GM12878 (cell line): ENCODE measurements at regions not wholly inside any gene's neighbourhood (a gene's known extent, or its start where the extent isn't known, plus 50 kb on each side); places are given as distances from the start of the nearest gene placed in this dataset.

Experiments used
- ATAC-seq: fragments of 200-7000 bp; cut with Tn5 transposase; 3 replicates; pipeline ENCODE4 v1.9.1; 2020; ENCODE audit warnings: mild to moderate bottlenecking, moderate library complexity
- BruUV-seq: library from RNA; stranded (reverse); fragments of 400-500 nt; replicated peaks from 2 replicates; lab custom pipeline; 2021; lab: Mats Ljungman, UMichigan
- CTCF ChIA-PET: fragments of 300-600 bp; sonication (Branson Sonifier 250); formaldehyde crosslinking; extraction: SDS; loops from one replicate; lab custom pipeline; 2021; ENCODE audit warnings: inconsistent platforms; lab: Yijun Ruan, JAX
- POLR2A ChIA-PET: fragments of 350-600 bp; formaldehyde crosslinking; extraction: SDS; loops from one replicate; lab custom pipeline; 2021; ENCODE audit warnings: inconsistent platforms; lab: Charles Lee
- RAD21 ChIA-PET: fragments of 300-600 bp; sonication (Branson Sonifier 250); formaldehyde crosslinking; loops from one replicate; lab custom pipeline; 2023; ENCODE audit warnings: antibody characterized with exemption; ENCODE audit not compliant: unreplicated experiment; lab: Charles Lee
- SMC1A ChIA-PET: fragments of 300-600 bp; sonication (Branson Sonifier 250); formaldehyde crosslinking; loops from one replicate; lab custom pipeline; 2023; ENCODE audit not compliant: unreplicated experiment, uncharacterized antibody; lab: Charles Lee
- DNase-seq: peaks from one replicate; pipeline ENCODE4 v3.0.0-alpha.2; 2011; ENCODE audit warnings: low read depth, low spot score
- FAIRE-seq: peaks from 3 replicates; lab custom pipeline; 2011; peaks lifted over from hg19 to GRCh38; lab: Jason Lieb, UNC
- H2AFZ ChIP-seq: 2 replicates; pipeline ENCODE4 v1.6.0; 2011; ENCODE audit warnings: low read depth, low read length, control low read depth; ENCODE audit not compliant: control insufficient read depth
- H3K27ac ChIP-seq: 2 replicates; pipeline ENCODE4 v1.5.1; 2011; ENCODE audit warnings: control low read depth; ENCODE audit not compliant: control insufficient read depth, insufficient read depth
- H3K27me3 ChIP-seq, 2 experiments: replicated peaks in 1 of 2; 2 replicates each; pipeline versions ENCODE4 v1.6.0 to v1.6.1; 2011; ENCODE audit warnings: low read length in 1 of 2; ENCODE audit not compliant: control insufficient read depth in 2 of 2, insufficient read depth in 2 of 2
- H3K36me3 ChIP-seq, 2 experiments: 2 replicates each; pipeline ENCODE4 v1.5.1; 2011; ENCODE audit warnings: low read length in 1 of 2; ENCODE audit not compliant: control insufficient read depth in 2 of 2, insufficient read depth in 2 of 2
- H3K4me1 ChIP-seq: 2 replicates; pipeline ENCODE4 v1.6.1; 2011; ENCODE audit warnings: mild to moderate bottlenecking, low read length, moderate library complexity, mixed read lengths; ENCODE audit not compliant: control insufficient read depth, insufficient read depth
- H3K4me2 ChIP-seq: 2 replicates; pipeline ENCODE4 v1.6.0; 2011; ENCODE audit warnings: control low read depth; ENCODE audit not compliant: control insufficient read depth, insufficient read depth
- H3K4me3 ChIP-seq: fragments of 200-600 bp; sonication (generic); 2 replicates; pipeline ENCODE4 v1.5.1; 2016
- H3K79me2 ChIP-seq: 2 replicates; pipeline ENCODE4 v1.6.0; 2011; ENCODE audit warnings: low read length; ENCODE audit not compliant: control insufficient read depth, insufficient read depth
- H3K9ac ChIP-seq: 2 replicates; pipeline ENCODE4 v1.8.0; 2011; ENCODE audit warnings: low read length, control low read depth, mixed read lengths; ENCODE audit not compliant: control insufficient read depth, insufficient read depth
- H3K9me3 ChIP-seq: replicated peaks from 3 replicates; pipeline ENCODE4 v1.5.1; 2011; ENCODE audit warnings: mild to moderate bottlenecking, low read length; ENCODE audit not compliant: control insufficient read depth, insufficient read depth
- H4K20me1 ChIP-seq: 2 replicates; pipeline ENCODE4 v1.6.0; 2011; ENCODE audit not compliant: control insufficient read depth, insufficient read depth
- DPF2 ChIP-seq: fragments of 450-650 bp; IDR thresholded peaks from 2 replicates; pipeline ENCODE4 v1.6.1; 2017; ENCODE audit warnings: mild to moderate bottlenecking
- EZH2 ChIP-seq: IDR thresholded peaks from 2 replicates; pipeline ENCODE4 v1.6.1; 2012; ENCODE audit warnings: low read depth, mild to moderate bottlenecking, control low read depth, inconsistent platforms, low read length, borderline replicate concordance; ENCODE audit not compliant: control insufficient read depth
- IKZF2 ChIP-seq, 2 experiments: fragments of 450-650 bp; IDR thresholded peaks; 2 replicates each; pipeline ENCODE4 v1.6.1; 2017; ENCODE audit warnings: mild to moderate bottlenecking in 2 of 2, moderate library complexity in 2 of 2
- IRF4 ChIP-seq: IDR thresholded peaks from 2 replicates; pipeline ENCODE4 v1.6.1; 2011; ENCODE audit warnings: low read depth, low read length
- JUNB ChIP-seq: IDR thresholded peaks from 2 replicates; pipeline ENCODE4 v1.6.1; 2016; ENCODE audit warnings: antibody characterized with exemption, mild to moderate bottlenecking
- NFIC ChIP-seq: IDR thresholded peaks from 2 replicates; pipeline ENCODE4 v1.6.1; 2012; ENCODE audit warnings: low read depth, mild to moderate bottlenecking, inconsistent platforms, low read length, moderate library complexity
- RUNX3 ChIP-seq: IDR thresholded peaks from 2 replicates; pipeline ENCODE4 v1.6.1; 2012; ENCODE audit warnings: low read length, inconsistent platforms
- SMAD1 ChIP-seq: fragments of 450-650 bp; IDR thresholded peaks from 2 replicates; pipeline ENCODE4 v1.6.1; 2018; ENCODE audit warnings: mild to moderate bottlenecking, low read depth; ENCODE audit not compliant: partially characterized antibody
- SREBF1 ChIP-seq: IDR thresholded peaks from 2 replicates; pipeline ENCODE4 v1.6.1; 2012; ENCODE audit warnings: mild to moderate bottlenecking, low read length
- SRF ChIP-seq, 2 experiments: IDR thresholded peaks; 2 replicates each; pipeline ENCODE4 v1.6.1; 2011; ENCODE audit warnings: low read depth in 2 of 2, low read length in 2 of 2, mild to moderate bottlenecking in 1 of 2, moderate library complexity in 1 of 2
- ZBTB4 ChIP-seq: fragments of 450-650 bp; formaldehyde crosslinking; IDR thresholded peaks from 2 replicates; pipeline ENCODE4 v1.4.0; 2022; ENCODE audit warnings: mild to moderate bottlenecking, moderate library complexity
- ZZZ3 ChIP-seq: IDR thresholded peaks from 2 replicates; pipeline ENCODE4 v1.6.1; 2011; ENCODE audit warnings: low read depth; ENCODE audit not compliant: control insufficient read depth, insufficient read length
- WGBS: methylation state at CpG from one replicate; pipeline ENCODE4 v1.1.6; 2016; ENCODE audit warnings: low lambda C conversion rate; ENCODE audit not compliant: insufficient replicate concordance, insufficient coverage; ENCODE audit errors: missing lambda C conversion rate; 5-methylcytosine and 5-hydroxymethylcytosine counted together
- in situ Hi-C: fragments of 300-500 bp; cut with MboI; formaldehyde crosslinking; loops from 9 replicates; pipeline ENCODE4 v1.14.3; 2018; ENCODE audit warnings: mixed read lengths
- intact Hi-C: fragments of 100-400 bp; cut with micrococcal nuclease; formaldehyde crosslinking; loops from one replicate; pipeline ENCODE4 v1.14.2; 2022; ENCODE audit not compliant: unreplicated experiment

DNA sequence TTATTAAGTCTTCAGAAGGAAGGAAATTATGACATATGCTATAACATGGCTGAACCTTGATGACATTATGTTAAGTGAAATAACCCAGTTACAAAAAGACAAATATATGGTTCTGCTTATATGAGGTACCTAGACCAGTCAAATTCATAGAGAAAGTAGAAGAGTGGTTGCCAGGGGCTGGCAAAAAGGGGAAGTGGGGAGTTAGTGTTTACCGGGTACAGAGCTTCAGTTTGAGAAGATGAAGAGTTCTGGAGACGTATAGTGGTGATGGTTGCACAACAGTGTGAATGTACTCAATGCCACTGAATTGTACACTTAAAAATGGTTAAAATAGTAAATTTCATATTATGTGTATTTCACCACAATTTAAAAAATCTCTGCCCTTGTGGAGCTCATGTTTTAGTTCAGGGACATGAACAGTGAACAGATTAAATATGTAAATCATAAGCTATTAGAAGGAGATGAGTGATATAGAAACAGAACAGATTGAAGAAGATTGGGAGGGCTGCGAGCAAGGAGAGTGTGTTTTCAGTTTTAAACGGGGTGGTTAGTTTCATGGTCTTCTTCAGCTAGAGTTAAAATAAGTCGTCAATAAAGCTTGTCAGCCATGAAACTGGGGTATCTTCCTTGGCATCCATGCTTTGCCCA lies 355.2 kb downstream of the KCNRG start (continued):
- no peak for TF ChIP-seq EZH2
- TF ChIP-seq JUNB = peak; percentile 77
- TF ChIP-seq SRF (IDR thresholded peaks at IDR 0.05; ENCODE audit: low read depth in 2 of 2, low read length in 2 of 2) = 0 out of 4 replicates have a peak, but pooled peaks of 1 of the 2 experiments have one; percentile 26
- 0 out of 4 replicates have a peak, but pooled peaks of 1 of the 2 experiments have one; percentile 26 for TF ChIP-seq IKZF2 (IDR thresholded peaks at IDR 0.05)
- TF ChIP-seq ZBTB4 (CRISPR knock-in tag) = no peak
- 0 out of 2 replicates have a peak, but pooled peaks have one; percentile 20 for TF ChIP-seq DPF2
- peak; percentile 78 for TF ChIP-seq RUNX3
- peak; percentile 79 for TF ChIP-seq IRF4
- peak; percentile 72 for TF ChIP-seq NFIC
- no peak for TF ChIP-seq SMAD1

- H3K27me3 ChIP-seq = no peaks in the 10 kb centered on the region; a peak in 1 of 4 replicates
- 62% methylated on average over 6 of the region's 6 CpGs for WGBS
- H3K4me1 ChIP-seq = peaks cover 9% of the 10 kb centered on the region
- in situ Hi-C loops = no loop called here
- DNase-seq = no peak
- intact Hi-C loops = no loop called here
- no peaks in the 10 kb centered on the region for H3K79me2 ChIP-seq
- ChIA-PET POLR2A (no interaction called here), RAD21 (interaction anchor here (1.0 kb wide), 1 partner anchor 425 kb away, joined by 3 read pairs; no protein-coding TSS in a partner anchor), CTCF (no interaction called here), SMC1A (no interaction called here)
- no peak overlapping the region for H3K4me2 ChIP-seq
- no peak overlapping the region for H2AFZ ChIP-seq
- TF ChIP-seq ZZZ3 (no peak), SREBF1 (no peak)
- no peak for FAIRE-seq
- H3K9ac ChIP-seq = no peak overlapping the region
- H3K9me3 ChIP-seq = no peaks in the 10 kb centered on the region; the same call in 1 of the 3 replicates
- no peak overlapping the region for H3K27ac ChIP-seq
- H4K20me1 ChIP-seq = no peaks in the 10 kb centered on the region
- BruUV-seq = no TSS peak
- no peaks in the 10 kb centered on the region for H3K36me3 ChIP-seq
- no peak for ATAC-seq
- H3K4me3 ChIP-seq = no peak overlapping the region
Observed at GRCh38 chr13:50374517-50374916, 359.3 kb downstream of the KCNRG start.
